Vagina (tissue), 2 donors: ENCODE measurements at regions not wholly inside any gene's neighbourhood (a gene's known extent, or its start where the extent isn't known, plus 50 kb on each side); places are given as distances from the start of the nearest gene placed in this dataset.

ENCODE experiments used
- CTCF ChIP-seq, 3 experiments: fragments of 450-650 bp in 2 of 3; fragments of 200-600 bp in 1 of 3; sonication (generic) in 1 of 3; IDR thresholded peaks; one replicate each; pipeline ENCODE4 v1.5.1; 2017 to 2019; ENCODE audit warnings: antibody characterized with exemption in 3 of 3, mild to moderate bottlenecking in 2 of 3, moderate library complexity in 2 of 3
- POLR2A ChIP-seq, 2 donors: fragments of 450-650 bp; IDR thresholded peaks; one replicate each; pipeline ENCODE4 v1.6.1; 2017; ENCODE audit warnings: antibody characterized with exemption in 2 of 2, mild to moderate bottlenecking in 2 of 2, moderate library complexity in 2 of 2
- POLR2AphosphoS5 ChIP-seq, 2 donors: sonication (generic); formaldehyde crosslinking; IDR thresholded peaks; one replicate each; pipeline ENCODE4 v1.9.0; 2017; ENCODE audit warnings: antibody characterized with exemption in 2 of 2, mild to moderate bottlenecking in 2 of 2, low read depth in 1 of 2; ENCODE audit not compliant: insufficient read depth in 1 of 2

GRCh38 chr12:97324471-97324870 lies 138.1 kb upstream of the RMST start:
- TF ChIP-seq CTCF (IDR thresholded peaks at IDR 0.05) (no peak), POLR2AphosphoS5 (IDR thresholded peaks at IDR 0.05; ENCODE audit: insufficient read depth in 1 of 2, low read depth in 1 of 2) (no peak), POLR2A (IDR thresholded peaks at IDR 0.05) (no peak)
